IMR-90 (cell line): ENCODE measurements at regions not wholly inside any gene's neighbourhood (a gene's known extent, or its start where the extent isn't known, plus 50 kb on each side); places are given as distances from the start of the nearest gene placed in this dataset.

ENCODE experiments used
- ATAC-seq: fragments of 200-7000 bp; cut with Tn5 transposase; 2 replicates; pipeline ENCODE4 v1.9.1; 2020; ENCODE audit warnings: low read depth, mild to moderate bottlenecking, moderate library complexity
- BruUV-seq: library from RNA; stranded (reverse); fragments of 400-500 nt; replicated peaks from 2 replicates; lab custom pipeline; 2021; lab: Mats Ljungman, UMichigan
- CTCF ChIA-PET: fragments of 300-600 bp; formaldehyde crosslinking; extraction: SDS; loops from one replicate; lab custom pipeline; 2021; ENCODE audit warnings: antibody characterized with exemption; lab: Yijun Ruan, JAX
- POLR2A ChIA-PET: fragments of 300-600 bp; sonication (Branson Sonifier 250); formaldehyde crosslinking; loops from one replicate; lab custom pipeline; 2022; ENCODE audit warnings: antibody characterized with exemption; ENCODE audit not compliant: unreplicated experiment; lab: Charles Lee
- DNase-seq: peaks from one replicate; pipeline ENCODE4 v3.0.0; 2013
- H2AFZ ChIP-seq: replicated peaks from 2 replicates; pipeline ENCODE3; 2013; ENCODE audit warnings: low read length, mild to moderate bottlenecking; ENCODE audit not compliant: poor library complexity
- H2AK5ac ChIP-seq: 2 replicates; pipeline ENCODE4 v1.6.1; 2013; ENCODE audit warnings: low read depth, low read length, inconsistent platforms
- H2AK9ac ChIP-seq: replicated peaks from 2 replicates; pipeline ENCODE3; 2013; ENCODE audit warnings: mild to moderate bottlenecking, low read depth, low read length, moderate library complexity; ENCODE audit not compliant: poor library complexity
- H2BK120ac ChIP-seq: 2 replicates; pipeline ENCODE4 v1.6.1; 2013; ENCODE audit warnings: low read depth, low read length, inconsistent platforms
- H2BK15ac ChIP-seq: 3 replicates; pipeline ENCODE4 v1.6.1; 2013; ENCODE audit warnings: low read depth, low read length, inconsistent platforms
- H2BK20ac ChIP-seq: 2 replicates; pipeline ENCODE4 v1.6.1; 2013; ENCODE audit warnings: low read depth, mild to moderate bottlenecking, inconsistent platforms, low read length, moderate library complexity
- H2BK5ac ChIP-seq: 2 replicates; pipeline ENCODE4 v1.6.1; 2013; ENCODE audit warnings: mild to moderate bottlenecking, low read depth, low read length, inconsistent platforms; ENCODE audit not compliant: poor library complexity, severe bottlenecking
- H3K14ac ChIP-seq: replicated peaks from 2 replicates; pipeline ENCODE4 v1.6.1; 2013; ENCODE audit warnings: low read depth, low read length, inconsistent platforms
- H3K18ac ChIP-seq: 2 replicates; pipeline ENCODE4 v1.6.1; 2013; ENCODE audit warnings: low read depth, low read length, control low read depth
- H3K23ac ChIP-seq: 2 replicates; pipeline ENCODE4 v1.6.1; 2013; ENCODE audit warnings: low read depth, low read length, inconsistent platforms
- H3K27ac ChIP-seq: 2 replicates; pipeline ENCODE4 v1.5.1; 2013; ENCODE audit warnings: mild to moderate bottlenecking, control low read depth, low read length; ENCODE audit not compliant: insufficient read depth
- H3K27me3 ChIP-seq: 2 replicates; pipeline ENCODE4 v1.6.1; 2013; ENCODE audit warnings: low read length; ENCODE audit not compliant: control insufficient read depth, insufficient read depth
- H3K36me3 ChIP-seq: 2 replicates; pipeline ENCODE4 v1.6.1; 2013; ENCODE audit warnings: low read length, mixed read lengths; ENCODE audit not compliant: control insufficient read depth, insufficient read depth
- H3K4ac ChIP-seq: 2 replicates; pipeline ENCODE4 v1.6.1; 2013; ENCODE audit warnings: low read depth, low read length, inconsistent platforms
- H3K4me1 ChIP-seq: 2 replicates; pipeline ENCODE4 v1.6.1; 2013; ENCODE audit warnings: low read length, mixed read lengths; ENCODE audit not compliant: control insufficient read depth, insufficient read depth
- H3K4me2 ChIP-seq: 2 replicates; pipeline ENCODE4 v1.6.1; 2013; ENCODE audit warnings: low read depth, mild to moderate bottlenecking, control low read depth, low read length, moderate library complexity
- H3K4me3 ChIP-seq: 2 replicates; pipeline ENCODE4 v1.5.1; 2013; ENCODE audit warnings: low read depth, mild to moderate bottlenecking, control low read depth, low read length, moderate library complexity; ENCODE audit not compliant: insufficient read depth
- H3K56ac ChIP-seq: 2 replicates; pipeline ENCODE4 v1.6.1; 2013; ENCODE audit warnings: low read length, inconsistent platforms; ENCODE audit not compliant: insufficient read depth; ENCODE audit errors: extremely low read depth
- H3K79me1 ChIP-seq, 2 experiments: 2 replicates each; pipeline ENCODE4 v1.6.1; 2013; ENCODE audit warnings: low read length in 2 of 2, inconsistent platforms in 1 of 2, low read depth in 1 of 2
- H3K9ac ChIP-seq: 2 replicates; pipeline ENCODE4 v1.6.1; 2013; ENCODE audit warnings: low read depth, low read length, control low read depth
- H3K9me1 ChIP-seq: 2 replicates; pipeline ENCODE4 v1.6.1; 2013; ENCODE audit warnings: low read length, inconsistent platforms; ENCODE audit not compliant: insufficient read depth
- H3K9me3 ChIP-seq: 2 replicates; pipeline ENCODE4 v1.6.1; 2013; ENCODE audit warnings: low read length; ENCODE audit not compliant: control insufficient read depth, insufficient read depth
- H4K20me1 ChIP-seq: 2 replicates; pipeline ENCODE4 v1.6.1; 2013; ENCODE audit warnings: low read length, inconsistent platforms; ENCODE audit not compliant: insufficient read depth
- H4K5ac ChIP-seq: 2 replicates; pipeline ENCODE4 v1.6.1; 2013; ENCODE audit warnings: mild to moderate bottlenecking, low read depth, low read length, control low read depth
- H4K8ac ChIP-seq, 2 experiments: 2 replicates each; pipeline ENCODE4 v1.6.1; 2013; ENCODE audit warnings: low read depth in 2 of 2, low read length in 2 of 2, control low read depth in 1 of 2, inconsistent platforms in 1 of 2
- H4K91ac ChIP-seq: 2 replicates; pipeline ENCODE4 v1.6.1; 2013; ENCODE audit warnings: low read depth, low read length, inconsistent platforms; ENCODE audit not compliant: insufficient read depth
- BHLHE40 ChIP-seq: fragments of 150-350 bp; IDR thresholded peaks from 2 replicates; pipeline ENCODE4 v1.6.1; 2016; ENCODE audit warnings: mild to moderate bottlenecking, low read depth, low read length
- CEBPB ChIP-seq: IDR thresholded peaks from 2 replicates; pipeline ENCODE4 v1.6.1; 2012; ENCODE audit warnings: low read depth, low read length, improper control_type of control experiment
- CHD1 ChIP-seq: IDR thresholded peaks from 2 replicates; pipeline ENCODE4 v1.6.1; 2012; ENCODE audit warnings: low read depth, low read length, improper control_type of control experiment
- FOS ChIP-seq: fragments of 150-350 bp; IDR thresholded peaks from 2 replicates; pipeline ENCODE4 v1.6.1; 2016; ENCODE audit warnings: low read depth, low read length
- MAFK ChIP-seq: IDR thresholded peaks from 2 replicates; pipeline ENCODE4 v1.6.1; 2012; ENCODE audit warnings: low read depth, low read length, improper control_type of control experiment
- MAZ ChIP-seq: IDR thresholded peaks from 2 replicates; pipeline ENCODE4 v1.6.1; 2012; ENCODE audit warnings: low read depth, mild to moderate bottlenecking, low read length, improper control_type of control experiment, moderate library complexity, borderline replicate concordance
- MXI1 ChIP-seq: IDR thresholded peaks from 2 replicates; pipeline ENCODE4 v1.6.1; 2012; ENCODE audit warnings: low read depth, mild to moderate bottlenecking, low read length, moderate library complexity, borderline replicate concordance
- POLR2A ChIP-seq: IDR thresholded peaks from 2 replicates; pipeline ENCODE4 v1.6.1; 2012; ENCODE audit warnings: mild to moderate bottlenecking, low read depth, low read length
- RAD21 ChIP-seq: IDR thresholded peaks from 2 replicates; pipeline ENCODE4 v1.6.1; 2012; ENCODE audit warnings: low read length, improper control_type of control experiment
- RCOR1 ChIP-seq: IDR thresholded peaks from 2 replicates; pipeline ENCODE4 v1.6.1; 2012; ENCODE audit warnings: mild to moderate bottlenecking, low read length, improper control_type of control experiment; ENCODE audit not compliant: insufficient replicate concordance
- SMC3 ChIP-seq: fragments of 150-350 bp; IDR thresholded peaks from 2 replicates; pipeline ENCODE4 v1.6.1; 2016; ENCODE audit warnings: low read depth, mild to moderate bottlenecking, antibody characterized with exemption, low read length, moderate library complexity
- WGBS, 2 experiments: methylation state at CpG; one replicate each; pipeline versions ENCODE4 v1.1.5 to v1.1.7; 2013; ENCODE audit warnings: missing lambda C conversion rate in 2 of 2; ENCODE audit not compliant: insufficient read length in 1 of 2; ENCODE audit errors: extremely low coverage in 2 of 2; 5-methylcytosine and 5-hydroxymethylcytosine counted together
- dilution Hi-C: fragments of 300-500 bp; cut with HindIII; formaldehyde crosslinking; loops from one replicate; pipeline ENCODE4 v1.14.3; 2018; ENCODE audit warnings: low sequenced_read_pairs; ENCODE audit not compliant: unreplicated experiment
- in situ Hi-C: fragments of 300-500 bp; cut with MboI; formaldehyde crosslinking; loops from 3 replicates; pipeline ENCODE4 v1.14.3; 2019; ENCODE audit warnings: low sequenced_read_pairs, inconsistent platforms, mixed read lengths
- intact Hi-C: fragments of 100-400 bp; cut with micrococcal nuclease; formaldehyde crosslinking; loops from 2 replicates; pipeline ENCODE4 v1.10.0; 2022
- TF ChIP-seq, protein P1 (sequence below): fragments of 150-350 bp; IDR thresholded peaks from 2 replicates; pipeline ENCODE4 v1.6.1; 2017; ENCODE audit warnings: mild to moderate bottlenecking, antibody characterized with exemption, low read length, low read depth
- TF ChIP-seq, protein P2 (sequence below): conservative IDR thresholded peaks from 2 replicates; pipeline ENCODE4 v1.5.1; 2012; ENCODE audit warnings: mild to moderate bottlenecking, low read depth, low read length, improper control_type of control experiment
- TF ChIP-seq, protein P3 (sequence below): fragments of 150-350 bp; IDR thresholded peaks from 2 replicates; pipeline ENCODE4 v1.6.1; 2016; ENCODE audit warnings: low read depth, mild to moderate bottlenecking, low read length, moderate library complexity, borderline replicate concordance

DNA sequence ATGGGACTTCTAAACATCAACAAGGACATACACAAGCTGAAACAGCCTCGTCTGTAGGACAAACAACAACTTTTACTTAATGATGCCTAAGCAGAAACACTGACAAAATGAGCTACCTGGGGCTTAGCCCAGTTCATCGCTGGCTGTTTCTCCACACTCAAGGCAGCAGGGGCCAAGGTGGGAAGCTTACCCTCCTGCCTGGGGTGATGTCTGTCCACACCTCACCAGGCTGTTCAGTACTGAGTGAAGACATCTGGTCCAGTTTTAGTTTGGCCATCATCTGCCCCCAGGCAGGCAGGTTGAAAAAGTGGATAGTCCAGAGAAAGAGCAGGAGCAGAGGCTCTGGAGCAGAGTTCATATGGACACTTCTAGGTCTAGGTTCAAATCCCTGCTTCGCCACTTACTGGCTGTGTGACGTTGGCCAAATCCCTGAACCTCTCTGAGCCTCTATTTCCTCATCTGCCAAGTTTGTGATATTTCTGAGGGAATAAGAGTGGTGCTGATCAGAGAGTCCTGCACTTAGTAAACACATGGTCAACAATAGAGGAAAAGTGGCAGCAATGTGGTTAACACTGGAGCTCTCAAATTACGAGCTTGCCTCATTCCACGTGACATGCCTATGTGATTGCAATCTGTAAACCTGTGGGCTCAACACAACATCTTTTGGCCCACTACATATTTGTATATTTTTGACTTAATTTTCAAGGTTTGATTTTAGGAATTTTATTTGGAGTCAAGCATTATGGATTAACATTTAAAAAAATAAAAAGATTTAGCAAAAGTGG, 720.1 kb upstream of the TMEM132C start:
- no peaks in the 10 kb centered on the region for H4K20me1 ChIP-seq
- DNase-seq (no peak), ATAC-seq (no peak)
- H3K27me3 ChIP-seq = no peaks in the 10 kb centered on the region
- no peak overlapping the region for H2BK15ac ChIP-seq
- ChIA-PET POLR2A (no interaction called here), CTCF (interaction anchor here (1.0 kb wide), 1 partner anchor 101 kb away, joined by 4 read pairs; no protein-coding TSS in a partner anchor)
- H3K56ac ChIP-seq = no peak overlapping the region
- H4K8ac ChIP-seq = no peak overlapping the region
- no peak overlapping the region for H3K4me2 ChIP-seq
- no peak overlapping the region for H3K14ac ChIP-seq
- no peak overlapping the region for H2AK9ac ChIP-seq
- no peaks in the 10 kb centered on the region; the same call in 1 of the 2 replicates for H3K9me3 ChIP-seq
- H4K5ac ChIP-seq = no peak overlapping the region
- H3K4me3 ChIP-seq = no peak overlapping the region
- no peaks in the 10 kb centered on the region for H3K9me1 ChIP-seq
- no peak overlapping the region; the same call in 1 of the 2 replicates for H2BK120ac ChIP-seq
- no peak overlapping the region for H3K23ac ChIP-seq
- no peak overlapping the region for H2BK20ac ChIP-seq
- H3K18ac ChIP-seq = no peak overlapping the region
- H3K36me3 ChIP-seq = no peaks in the 10 kb centered on the region
- H3K79me1 ChIP-seq = no peaks in the 10 kb centered on the region
- no peak overlapping the region for H3K27ac ChIP-seq
- H3K4ac ChIP-seq = no peak overlapping the region
- in situ Hi-C loops = no loop called here
- no peak for TF ChIP-seq RCOR1
- TF ChIP-seq, protein P1, sequence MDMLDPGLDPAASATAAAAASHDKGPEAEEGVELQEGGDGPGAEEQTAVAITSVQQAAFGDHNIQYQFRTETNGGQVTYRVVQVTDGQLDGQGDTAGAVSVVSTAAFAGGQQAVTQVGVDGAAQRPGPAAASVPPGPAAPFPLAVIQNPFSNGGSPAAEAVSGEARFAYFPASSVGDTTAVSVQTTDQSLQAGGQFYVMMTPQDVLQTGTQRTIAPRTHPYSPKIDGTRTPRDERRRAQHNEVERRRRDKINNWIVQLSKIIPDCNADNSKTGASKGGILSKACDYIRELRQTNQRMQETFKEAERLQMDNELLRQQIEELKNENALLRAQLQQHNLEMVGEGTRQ = no peak
- no peak for TF ChIP-seq MAZ
- no peak for TF ChIP-seq FOS
- no peak for TF ChIP-seq MXI1
- TF ChIP-seq, protein P2, sequence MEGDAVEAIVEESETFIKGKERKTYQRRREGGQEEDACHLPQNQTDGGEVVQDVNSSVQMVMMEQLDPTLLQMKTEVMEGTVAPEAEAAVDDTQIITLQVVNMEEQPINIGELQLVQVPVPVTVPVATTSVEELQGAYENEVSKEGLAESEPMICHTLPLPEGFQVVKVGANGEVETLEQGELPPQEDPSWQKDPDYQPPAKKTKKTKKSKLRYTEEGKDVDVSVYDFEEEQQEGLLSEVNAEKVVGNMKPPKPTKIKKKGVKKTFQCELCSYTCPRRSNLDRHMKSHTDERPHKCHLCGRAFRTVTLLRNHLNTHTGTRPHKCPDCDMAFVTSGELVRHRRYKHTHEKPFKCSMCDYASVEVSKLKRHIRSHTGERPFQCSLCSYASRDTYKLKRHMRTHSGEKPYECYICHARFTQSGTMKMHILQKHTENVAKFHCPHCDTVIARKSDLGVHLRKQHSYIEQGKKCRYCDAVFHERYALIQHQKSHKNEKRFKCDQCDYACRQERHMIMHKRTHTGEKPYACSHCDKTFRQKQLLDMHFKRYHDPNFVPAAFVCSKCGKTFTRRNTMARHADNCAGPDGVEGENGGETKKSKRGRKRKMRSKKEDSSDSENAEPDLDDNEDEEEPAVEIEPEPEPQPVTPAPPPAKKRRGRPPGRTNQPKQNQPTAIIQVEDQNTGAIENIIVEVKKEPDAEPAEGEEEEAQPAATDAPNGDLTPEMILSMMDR = no peak
- no peak for TF ChIP-seq SMC3
- TF ChIP-seq BHLHE40 = no peak
- TF ChIP-seq CEBPB = no peak
- TF ChIP-seq MAFK = no peak
- TF ChIP-seq, protein P3, sequence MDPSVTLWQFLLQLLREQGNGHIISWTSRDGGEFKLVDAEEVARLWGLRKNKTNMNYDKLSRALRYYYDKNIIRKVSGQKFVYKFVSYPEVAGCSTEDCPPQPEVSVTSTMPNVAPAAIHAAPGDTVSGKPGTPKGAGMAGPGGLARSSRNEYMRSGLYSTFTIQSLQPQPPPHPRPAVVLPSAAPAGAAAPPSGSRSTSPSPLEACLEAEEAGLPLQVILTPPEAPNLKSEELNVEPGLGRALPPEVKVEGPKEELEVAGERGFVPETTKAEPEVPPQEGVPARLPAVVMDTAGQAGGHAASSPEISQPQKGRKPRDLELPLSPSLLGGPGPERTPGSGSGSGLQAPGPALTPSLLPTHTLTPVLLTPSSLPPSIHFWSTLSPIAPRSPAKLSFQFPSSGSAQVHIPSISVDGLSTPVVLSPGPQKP = no peak
- TF ChIP-seq CHD1 = no peak
- no peak for TF ChIP-seq POLR2A
- TF ChIP-seq RAD21 = no peak
- dilution Hi-C loops = no loop called here
- no peak overlapping the region for H2AFZ ChIP-seq
- no peak overlapping the region for H2AK5ac ChIP-seq
- WGBS, 2 experiments = no CpG with 5 or more reads among the region's 6 CpGs
- H3K4me1 ChIP-seq = peaks cover 4% of the 10 kb centered on the region; the same call in 1 of the 2 replicates
- H4K91ac ChIP-seq = no peak overlapping the region
- H3K9ac ChIP-seq = no peak overlapping the region
- H2BK5ac ChIP-seq = no peak overlapping the region
- intact Hi-C loops = no loop called here
- BruUV-seq = no TSS peak
